ENCODE measurements at regions not wholly inside any gene's neighbourhood (a gene's known extent, or its start where the extent isn't known, plus 50 kb on each side); places are given as distances from the start of the nearest gene placed in this dataset.

- Histone ChIP-seq H2AFZ (ENCODE audit: insufficient read depth, low read depth, low read length, poor library complexity, severe bottlenecking) (no peak overlapping the region), H3K27ac (ENCODE audit: low read depth in 1 of 2, low read length in 2 of 2) (no peak overlapping the region), H4K20me1 (ENCODE audit: insufficient read depth, low read length) (no peaks in the 10 kb centered on the region), H3K79me2 (ENCODE audit: insufficient read depth, low read length) (no peaks in the 10 kb centered on the region), H3K36me3 (replicated peaks in 1 of 2; ENCODE audit: control insufficient read depth in 1 of 2, insufficient read depth in 2 of 2, low read length in 2 of 2) (no peaks in the 10 kb centered on the region), H3K4me3 (replicated peaks in 1 of 3; ENCODE audit: low read depth in 2 of 3, low read length in 3 of 3) (no peak overlapping the region), H3K4me1 (ENCODE audit: control insufficient read depth in 1 of 2, insufficient read depth in 2 of 2, low read length in 2 of 2) (peaks cover 16 to 19% of the 10 kb centered on the region in 2 donors), H3K27me3 (ENCODE audit: control insufficient read depth in 2 of 2, insufficient read depth in 2 of 2, low read length in 2 of 2) (no peaks in the 10 kb centered on the region), H3K4me2 (replicated peaks; ENCODE audit: extremely low read depth, low read length, poor library complexity, severe bottlenecking) (no peak overlapping the region), H3K9me3 (replicated peaks in 1 of 2; ENCODE audit: control insufficient read depth in 1 of 2, insufficient read depth in 1 of 2, low read length in 2 of 2) (no peaks in the 10 kb centered on the region), H3K9ac (ENCODE audit: insufficient read depth, low read length, poor library complexity, severe bottlenecking) (no peak overlapping the region)
- WGBS (ENCODE audit: insufficient coverage), result 90% methylated on average over 7 of the region's 8 CpGs
- H3K27ac Mint-ChIP-seq, result no peak overlapping the region
- intact Hi-C loops (cut with micrococcal nuclease), result loop anchor here in 1 of 2 donors (10.0 kb wide), 1 partner anchor 175 kb away; no protein-coding TSS in a partner anchor
- H3K4me1 Mint-ChIP-seq, result peaks cover 19% of the 10 kb centered on the region
- no peak for TF ChIP-seq CTCF (IDR thresholded peaks at IDR 0.05)
- no peaks in the 10 kb centered on the region for H3K36me3 Mint-ChIP-seq
- H3K9me3 Mint-ChIP-seq, result no peaks in the 10 kb centered on the region
- peaks cover 4 to 15% (median 12%) of the 10 kb centered on the region in 3 donors for H3K27me3 Mint-ChIP-seq (ENCODE audit: low read depth in 3 of 3)
- H3K4me3 Mint-ChIP-seq, result no peak overlapping the region
- DNase-seq, result no peak
These were observed 185.2 kb downstream of the GADD45G start for GRCh38 chr9:89789922-89790510.

- H3K36me3 ChIP-seq (replicated peaks in 1 of 2; ENCODE audit: control insufficient read depth in 1 of 2, insufficient read depth in 2 of 2, low read length in 2 of 2), result no peaks in the 10 kb centered on the region
- H3K4me1 Mint-ChIP-seq, result peaks cover 19% of the 10 kb centered on the region
- H3K27me3 ChIP-seq (ENCODE audit: control insufficient read depth in 2 of 2, insufficient read depth in 2 of 2, low read length in 2 of 2), result no peaks in the 10 kb centered on the region
- H2AFZ ChIP-seq (ENCODE audit: insufficient read depth, low read depth, low read length, poor library complexity, severe bottlenecking), result no peak overlapping the region
- TF ChIP-seq CTCF (IDR thresholded peaks at IDR 0.05), result no peak
- no peaks in the 10 kb centered on the region for H3K36me3 Mint-ChIP-seq
- no peak overlapping the region for H3K9ac ChIP-seq (ENCODE audit: insufficient read depth, low read length, poor library complexity, severe bottlenecking)
- H3K27me3 Mint-ChIP-seq (ENCODE audit: low read depth in 3 of 3), result peaks cover 4 to 12% (median 10%) of the 10 kb centered on the region in 3 donors
- H3K4me2 ChIP-seq (replicated peaks; ENCODE audit: extremely low read depth, low read length, poor library complexity, severe bottlenecking), result no peak overlapping the region
- H3K4me1 ChIP-seq (ENCODE audit: control insufficient read depth in 1 of 2, insufficient read depth in 2 of 2, low read length in 2 of 2), result peaks cover 16 to 17% of the 10 kb centered on the region in 2 donors
- no peak overlapping the region for H3K27ac Mint-ChIP-seq
- H3K9me3 ChIP-seq (replicated peaks in 1 of 2; ENCODE audit: control insufficient read depth in 1 of 2, insufficient read depth in 1 of 2, low read length in 2 of 2), result no peaks in the 10 kb centered on the region
- no peaks in the 10 kb centered on the region for H3K9me3 Mint-ChIP-seq
- H3K27ac ChIP-seq (ENCODE audit: low read depth in 1 of 2, low read length in 2 of 2), result no peak overlapping the region
- no peak overlapping the region for H3K4me3 Mint-ChIP-seq
- DNase-seq, result no peak
- intact Hi-C loops (cut with micrococcal nuclease), result no loop called here
- no peak overlapping the region for H3K4me3 ChIP-seq (replicated peaks in 1 of 3; ENCODE audit: low read depth in 2 of 3, low read length in 3 of 3)
- H4K20me1 ChIP-seq (ENCODE audit: insufficient read depth, low read length), result no peaks in the 10 kb centered on the region
- H3K79me2 ChIP-seq (ENCODE audit: insufficient read depth, low read length), result no peaks in the 10 kb centered on the region
- 85% methylated on average over 2 of the region's 2 CpGs for WGBS (ENCODE audit: insufficient coverage)
These were observed 185.8 kb downstream of the GADD45G start for GRCh38 chr9:89790542-89791109.
